GM12873 (cell line): ENCODE measurements at regions not wholly inside any gene's neighbourhood (a gene's known extent, or its start where the extent isn't known, plus 50 kb on each side); places are given as distances from the start of the nearest gene placed in this dataset.

Experiments
- TF ChIP-seq, protein P1 (sequence below): IDR thresholded peaks from 2 replicates; pipeline ENCODE4 v1.5.1; 2012; ENCODE audit warnings: low read depth, mild to moderate bottlenecking, moderate library complexity, low read length, control low read depth; ENCODE audit not compliant: insufficient read depth; ENCODE audit errors: missing control alignments

DNA sequence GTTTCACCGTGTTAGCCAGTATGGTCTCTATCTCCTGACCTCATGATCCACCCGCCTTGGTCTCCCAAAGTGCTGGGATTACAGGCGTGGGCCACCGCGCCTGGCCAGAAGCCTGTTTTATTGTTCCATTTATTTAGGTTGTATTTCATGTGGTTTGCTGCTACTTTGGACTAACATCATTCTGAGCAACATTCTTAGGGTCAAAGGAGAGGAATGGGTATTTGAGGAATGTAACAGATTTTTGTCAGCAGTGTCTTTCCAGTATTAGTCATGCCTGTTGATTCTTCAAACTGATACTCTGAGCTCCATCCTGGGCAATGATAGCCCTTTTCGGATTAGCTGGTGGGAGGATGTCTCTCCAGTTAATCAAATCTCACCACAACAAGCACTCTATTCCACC, 213.0 kb upstream of the CITED2 start:
- TF ChIP-seq, protein P1, sequence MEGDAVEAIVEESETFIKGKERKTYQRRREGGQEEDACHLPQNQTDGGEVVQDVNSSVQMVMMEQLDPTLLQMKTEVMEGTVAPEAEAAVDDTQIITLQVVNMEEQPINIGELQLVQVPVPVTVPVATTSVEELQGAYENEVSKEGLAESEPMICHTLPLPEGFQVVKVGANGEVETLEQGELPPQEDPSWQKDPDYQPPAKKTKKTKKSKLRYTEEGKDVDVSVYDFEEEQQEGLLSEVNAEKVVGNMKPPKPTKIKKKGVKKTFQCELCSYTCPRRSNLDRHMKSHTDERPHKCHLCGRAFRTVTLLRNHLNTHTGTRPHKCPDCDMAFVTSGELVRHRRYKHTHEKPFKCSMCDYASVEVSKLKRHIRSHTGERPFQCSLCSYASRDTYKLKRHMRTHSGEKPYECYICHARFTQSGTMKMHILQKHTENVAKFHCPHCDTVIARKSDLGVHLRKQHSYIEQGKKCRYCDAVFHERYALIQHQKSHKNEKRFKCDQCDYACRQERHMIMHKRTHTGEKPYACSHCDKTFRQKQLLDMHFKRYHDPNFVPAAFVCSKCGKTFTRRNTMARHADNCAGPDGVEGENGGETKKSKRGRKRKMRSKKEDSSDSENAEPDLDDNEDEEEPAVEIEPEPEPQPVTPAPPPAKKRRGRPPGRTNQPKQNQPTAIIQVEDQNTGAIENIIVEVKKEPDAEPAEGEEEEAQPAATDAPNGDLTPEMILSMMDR, result no peak

DNA sequence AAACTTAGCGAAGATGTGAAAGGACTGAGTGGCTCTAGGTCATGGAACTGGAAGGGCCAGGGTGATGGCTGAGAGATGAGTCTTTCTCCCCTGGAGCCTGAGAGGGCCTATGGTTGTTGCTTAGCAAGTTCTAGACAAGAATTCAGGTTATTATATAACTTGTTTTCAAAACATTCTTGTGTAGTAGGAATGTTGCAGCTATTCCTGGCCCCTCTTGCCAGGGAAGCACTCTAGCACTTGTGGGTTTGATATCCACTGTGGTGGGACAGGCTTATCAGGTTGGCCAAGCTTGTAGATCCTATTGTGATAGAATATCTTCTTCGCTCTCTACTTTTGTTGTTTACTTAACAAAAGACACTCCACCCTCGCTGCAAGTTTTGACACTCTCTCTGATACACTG, 211.8 kb upstream of the CITED2 start:
- TF ChIP-seq, protein P1, result no peak

GRCh38 chr6:139584599-139584998, 210.2 kb upstream of the CITED2 start:
- TF ChIP-seq, protein P1, result no peak

GRCh38 chr6:139583420-139583819, 209.0 kb upstream of the CITED2 start:
- TF ChIP-seq, protein P1, result no peak

- TF ChIP-seq, protein P1, result no peak
These were observed 208.5 kb upstream of the CITED2 start for GRCh38 chr6:139582956-139583355.

DNA sequence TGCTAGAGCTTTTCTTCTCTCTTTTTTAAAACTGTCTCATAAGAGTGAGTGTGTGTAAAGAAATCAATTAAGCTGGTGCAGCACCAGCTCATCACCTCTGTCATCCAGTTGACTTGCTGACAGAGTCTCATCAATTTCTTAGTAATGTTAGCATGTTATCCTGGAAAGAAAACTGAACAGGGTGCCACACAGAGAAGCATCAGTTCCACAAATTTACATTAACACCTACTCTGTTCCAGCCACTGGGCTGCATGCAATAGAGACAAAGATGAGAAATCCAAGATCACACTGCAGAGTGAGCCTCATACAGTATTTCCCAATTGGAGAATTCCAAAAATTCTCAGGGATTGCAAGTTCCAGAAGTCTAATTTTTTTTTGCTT, 207.0 kb upstream of the CITED2 start:
- TF ChIP-seq, protein P1, result no peak

DNA sequence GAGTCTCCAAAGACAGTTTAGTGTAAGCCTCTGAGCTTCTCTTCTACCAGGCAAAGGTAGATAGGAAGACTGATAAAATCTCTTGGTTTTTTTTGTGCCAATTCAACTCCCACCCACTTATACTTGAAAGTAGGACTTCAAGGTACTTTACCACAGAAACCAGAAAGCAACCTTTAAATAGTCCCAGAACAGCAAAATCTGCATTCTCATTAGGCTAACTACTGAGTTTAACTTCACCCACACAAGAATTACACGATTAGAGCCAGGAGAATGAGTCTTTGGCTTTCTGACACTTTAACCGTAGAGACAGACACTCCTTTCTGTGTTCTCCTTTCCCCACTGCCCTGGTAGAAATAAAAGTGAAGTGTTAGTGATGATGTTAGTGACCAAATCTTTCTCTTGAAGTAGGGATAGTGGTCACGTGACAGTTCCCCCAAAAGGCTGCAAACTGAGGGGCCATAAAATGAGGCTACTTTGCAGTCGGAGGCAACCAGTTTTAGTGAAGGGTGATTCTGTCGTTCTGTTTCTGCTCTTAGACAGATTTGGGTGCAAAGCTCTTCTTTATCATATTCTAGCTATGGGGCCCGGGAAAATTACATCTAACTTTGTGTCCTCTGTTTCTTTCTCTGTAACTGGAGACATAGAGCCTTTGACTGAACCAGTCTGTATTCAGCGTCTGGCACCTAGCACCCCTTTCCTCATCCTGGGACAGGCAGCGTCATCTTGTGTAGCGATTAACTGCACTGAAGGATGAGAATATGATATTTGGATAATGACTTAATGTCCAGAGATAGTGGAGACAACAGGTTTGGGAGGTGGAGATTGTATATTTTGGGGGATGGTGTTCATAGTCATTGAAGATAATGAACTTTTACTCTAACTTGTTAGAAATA, 206.4 kb upstream of the CITED2 start:
- TF ChIP-seq, protein P1, result no peak
